ENCODE measurements at regions not wholly inside any gene's neighbourhood (a gene's known extent, or its start where the extent isn't known, plus 50 kb on each side); places are given as distances from the start of the nearest gene placed in this dataset.

DNA sequence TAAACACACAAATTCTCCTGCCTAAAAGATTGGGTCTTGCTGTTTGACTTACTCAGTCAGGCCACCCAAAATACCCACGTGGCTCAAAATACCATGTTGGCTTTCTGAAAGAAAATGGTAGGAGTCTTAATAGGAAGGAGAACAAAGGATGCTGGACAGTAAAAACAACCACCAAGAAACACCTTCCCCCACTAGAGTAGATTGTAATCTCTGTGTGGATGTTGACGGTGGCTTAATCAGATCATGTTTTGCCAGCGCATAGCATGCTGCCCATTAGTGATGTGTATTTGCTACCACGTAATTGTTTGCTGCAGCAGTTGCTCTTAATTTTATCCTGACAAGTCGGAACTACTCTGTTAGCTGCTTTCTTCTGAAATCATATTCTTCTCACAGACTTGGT, 1229.3 kb upstream of the SLC10A2 start:
- TF ChIP-seq, protein P1, sequence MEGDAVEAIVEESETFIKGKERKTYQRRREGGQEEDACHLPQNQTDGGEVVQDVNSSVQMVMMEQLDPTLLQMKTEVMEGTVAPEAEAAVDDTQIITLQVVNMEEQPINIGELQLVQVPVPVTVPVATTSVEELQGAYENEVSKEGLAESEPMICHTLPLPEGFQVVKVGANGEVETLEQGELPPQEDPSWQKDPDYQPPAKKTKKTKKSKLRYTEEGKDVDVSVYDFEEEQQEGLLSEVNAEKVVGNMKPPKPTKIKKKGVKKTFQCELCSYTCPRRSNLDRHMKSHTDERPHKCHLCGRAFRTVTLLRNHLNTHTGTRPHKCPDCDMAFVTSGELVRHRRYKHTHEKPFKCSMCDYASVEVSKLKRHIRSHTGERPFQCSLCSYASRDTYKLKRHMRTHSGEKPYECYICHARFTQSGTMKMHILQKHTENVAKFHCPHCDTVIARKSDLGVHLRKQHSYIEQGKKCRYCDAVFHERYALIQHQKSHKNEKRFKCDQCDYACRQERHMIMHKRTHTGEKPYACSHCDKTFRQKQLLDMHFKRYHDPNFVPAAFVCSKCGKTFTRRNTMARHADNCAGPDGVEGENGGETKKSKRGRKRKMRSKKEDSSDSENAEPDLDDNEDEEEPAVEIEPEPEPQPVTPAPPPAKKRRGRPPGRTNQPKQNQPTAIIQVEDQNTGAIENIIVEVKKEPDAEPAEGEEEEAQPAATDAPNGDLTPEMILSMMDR (IDR thresholded peaks at IDR 0.05), result no peak
- TF ChIP-seq POLR2A (IDR thresholded peaks at IDR 0.05) (no peak), POLR2AphosphoS5 (IDR thresholded peaks at IDR 0.05; ENCODE audit: insufficient read depth in 1 of 2, low read depth in 1 of 2) (no peak)

All from vagina (tissue), 2 donors.